ENCODE measurements at regions not wholly inside any gene's neighbourhood (a gene's known extent, or its start where the extent isn't known, plus 50 kb on each side); places are given as distances from the start of the nearest gene placed in this dataset.
"Not testable (repeated sequence)": the region's sequence is repeated elsewhere in the genome, so short reads cannot be mapped to it uniquely, and the experiment has no call there.

- TF ChIP-seq, protein P1, sequence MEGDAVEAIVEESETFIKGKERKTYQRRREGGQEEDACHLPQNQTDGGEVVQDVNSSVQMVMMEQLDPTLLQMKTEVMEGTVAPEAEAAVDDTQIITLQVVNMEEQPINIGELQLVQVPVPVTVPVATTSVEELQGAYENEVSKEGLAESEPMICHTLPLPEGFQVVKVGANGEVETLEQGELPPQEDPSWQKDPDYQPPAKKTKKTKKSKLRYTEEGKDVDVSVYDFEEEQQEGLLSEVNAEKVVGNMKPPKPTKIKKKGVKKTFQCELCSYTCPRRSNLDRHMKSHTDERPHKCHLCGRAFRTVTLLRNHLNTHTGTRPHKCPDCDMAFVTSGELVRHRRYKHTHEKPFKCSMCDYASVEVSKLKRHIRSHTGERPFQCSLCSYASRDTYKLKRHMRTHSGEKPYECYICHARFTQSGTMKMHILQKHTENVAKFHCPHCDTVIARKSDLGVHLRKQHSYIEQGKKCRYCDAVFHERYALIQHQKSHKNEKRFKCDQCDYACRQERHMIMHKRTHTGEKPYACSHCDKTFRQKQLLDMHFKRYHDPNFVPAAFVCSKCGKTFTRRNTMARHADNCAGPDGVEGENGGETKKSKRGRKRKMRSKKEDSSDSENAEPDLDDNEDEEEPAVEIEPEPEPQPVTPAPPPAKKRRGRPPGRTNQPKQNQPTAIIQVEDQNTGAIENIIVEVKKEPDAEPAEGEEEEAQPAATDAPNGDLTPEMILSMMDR (conservative IDR thresholded peaks at IDR 0.05) = not testable (repeated sequence)
- TF ChIP-seq EZH2 (IDR thresholded peaks at IDR 0.05; ENCODE audit: low read depth) = not testable (repeated sequence)
Measured at GRCh38 chr14:49243777-49244176, 342.4 kb downstream of the RPS29 start.

Measured in PC-9 (cell line).